GM12878 (cell line): ENCODE measurements at regions not wholly inside any gene's neighbourhood (a gene's known extent, or its start where the extent isn't known, plus 50 kb on each side); places are given as distances from the start of the nearest gene placed in this dataset.

Source experiments
- ATAC-seq: fragments of 200-7000 bp; cut with Tn5 transposase; 3 replicates; pipeline ENCODE4 v1.9.1; 2020; ENCODE audit warnings: mild to moderate bottlenecking, moderate library complexity
- BruUV-seq: library from RNA; stranded (reverse); fragments of 400-500 nt; replicated peaks from 2 replicates; lab custom pipeline; 2021; lab: Mats Ljungman, UMichigan
- CTCF ChIA-PET: fragments of 300-600 bp; sonication (Branson Sonifier 250); formaldehyde crosslinking; extraction: SDS; loops from one replicate; lab custom pipeline; 2021; ENCODE audit warnings: inconsistent platforms; lab: Yijun Ruan, JAX
- POLR2A ChIA-PET: fragments of 350-600 bp; formaldehyde crosslinking; extraction: SDS; loops from one replicate; lab custom pipeline; 2021; ENCODE audit warnings: inconsistent platforms; lab: Charles Lee
- RAD21 ChIA-PET: fragments of 300-600 bp; sonication (Branson Sonifier 250); formaldehyde crosslinking; loops from one replicate; lab custom pipeline; 2023; ENCODE audit warnings: antibody characterized with exemption; ENCODE audit not compliant: unreplicated experiment; lab: Charles Lee
- SMC1A ChIA-PET: fragments of 300-600 bp; sonication (Branson Sonifier 250); formaldehyde crosslinking; loops from one replicate; lab custom pipeline; 2023; ENCODE audit not compliant: unreplicated experiment, uncharacterized antibody; lab: Charles Lee
- DNase-seq: peaks from one replicate; pipeline ENCODE4 v3.0.0-alpha.2; 2011; ENCODE audit warnings: low read depth, low spot score
- FAIRE-seq: peaks from 3 replicates; lab custom pipeline; 2011; peaks lifted over from hg19 to GRCh38; lab: Jason Lieb, UNC
- H2AFZ ChIP-seq: 2 replicates; pipeline ENCODE4 v1.6.0; 2011; ENCODE audit warnings: low read depth, low read length, control low read depth; ENCODE audit not compliant: control insufficient read depth
- H3K27ac ChIP-seq: 2 replicates; pipeline ENCODE4 v1.5.1; 2011; ENCODE audit warnings: control low read depth; ENCODE audit not compliant: control insufficient read depth, insufficient read depth
- H3K27me3 ChIP-seq, 2 experiments: replicated peaks in 1 of 2; 2 replicates each; pipeline versions ENCODE4 v1.6.0 to v1.6.1; 2011; ENCODE audit warnings: low read length in 1 of 2; ENCODE audit not compliant: control insufficient read depth in 2 of 2, insufficient read depth in 2 of 2
- H3K36me3 ChIP-seq, 2 experiments: 2 replicates each; pipeline ENCODE4 v1.5.1; 2011; ENCODE audit warnings: low read length in 1 of 2; ENCODE audit not compliant: control insufficient read depth in 2 of 2, insufficient read depth in 2 of 2
- H3K4me1 ChIP-seq: 2 replicates; pipeline ENCODE4 v1.6.1; 2011; ENCODE audit warnings: mild to moderate bottlenecking, low read length, moderate library complexity, mixed read lengths; ENCODE audit not compliant: control insufficient read depth, insufficient read depth
- H3K4me2 ChIP-seq: 2 replicates; pipeline ENCODE4 v1.6.0; 2011; ENCODE audit warnings: control low read depth; ENCODE audit not compliant: control insufficient read depth, insufficient read depth
- H3K4me3 ChIP-seq: fragments of 200-600 bp; sonication (generic); 2 replicates; pipeline ENCODE4 v1.5.1; 2016
- H3K79me2 ChIP-seq: 2 replicates; pipeline ENCODE4 v1.6.0; 2011; ENCODE audit warnings: low read length; ENCODE audit not compliant: control insufficient read depth, insufficient read depth
- H3K9ac ChIP-seq: 2 replicates; pipeline ENCODE4 v1.8.0; 2011; ENCODE audit warnings: low read length, control low read depth, mixed read lengths; ENCODE audit not compliant: control insufficient read depth, insufficient read depth
- H3K9me3 ChIP-seq: replicated peaks from 3 replicates; pipeline ENCODE4 v1.5.1; 2011; ENCODE audit warnings: mild to moderate bottlenecking, low read length; ENCODE audit not compliant: control insufficient read depth, insufficient read depth
- H4K20me1 ChIP-seq: 2 replicates; pipeline ENCODE4 v1.6.0; 2011; ENCODE audit not compliant: control insufficient read depth, insufficient read depth
- BMI1 ChIP-seq: fragments of 450-650 bp; IDR thresholded peaks from 2 replicates; pipeline ENCODE4 v1.6.1; 2016; ENCODE audit warnings: mild to moderate bottlenecking, moderate library complexity, borderline replicate concordance
- IKZF2 ChIP-seq, 2 experiments: fragments of 450-650 bp; IDR thresholded peaks; 2 replicates each; pipeline ENCODE4 v1.6.1; 2017; ENCODE audit warnings: mild to moderate bottlenecking in 2 of 2, moderate library complexity in 2 of 2
- WGBS: methylation state at CpG from one replicate; pipeline ENCODE4 v1.1.6; 2016; ENCODE audit warnings: low lambda C conversion rate; ENCODE audit not compliant: insufficient replicate concordance, insufficient coverage; ENCODE audit errors: missing lambda C conversion rate; 5-methylcytosine and 5-hydroxymethylcytosine counted together
- in situ Hi-C: fragments of 300-500 bp; cut with MboI; formaldehyde crosslinking; loops from 9 replicates; pipeline ENCODE4 v1.14.3; 2018; ENCODE audit warnings: mixed read lengths
- intact Hi-C: fragments of 100-400 bp; cut with micrococcal nuclease; formaldehyde crosslinking; loops from one replicate; pipeline ENCODE4 v1.14.2; 2022; ENCODE audit not compliant: unreplicated experiment
- TF ChIP-seq, protein P1 (sequence below): IDR thresholded peaks from 2 replicates; pipeline ENCODE4 v1.6.1; 2011; ENCODE audit warnings: low read depth, low read length, improper control_type of control experiment, borderline replicate concordance
- TF ChIP-seq, protein P2 (sequence below): fragments of 450-650 bp; IDR thresholded peaks from 2 replicates; pipeline ENCODE4 v1.6.1; 2017; ENCODE audit warnings: mild to moderate bottlenecking, moderate library complexity

DNA sequence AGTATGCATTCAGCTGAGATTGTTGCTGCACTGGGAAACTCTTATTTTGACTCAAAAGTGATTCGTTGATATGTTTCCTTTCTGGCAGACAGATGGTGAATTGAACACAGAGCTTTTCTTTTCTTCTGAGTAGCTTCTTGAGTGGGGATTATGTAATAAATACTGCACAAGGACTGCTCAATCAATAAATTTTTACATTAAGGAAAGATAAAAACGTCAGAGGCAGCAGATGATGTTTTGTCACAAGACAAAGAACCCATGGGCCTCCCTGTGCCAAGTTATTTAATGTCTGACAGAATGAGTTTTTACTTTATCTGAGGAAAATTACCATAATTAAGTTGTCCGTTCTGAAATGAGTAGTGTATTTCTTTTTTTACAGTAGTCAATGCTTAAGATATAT lies 460.3 kb downstream of the UTRN start:
- no peak overlapping the region for H3K27ac ChIP-seq
- WGBS = 46% methylated on average over 3 of the region's 3 CpGs
- no peaks in the 10 kb centered on the region for H3K27me3 ChIP-seq
- TF ChIP-seq, protein P1, sequence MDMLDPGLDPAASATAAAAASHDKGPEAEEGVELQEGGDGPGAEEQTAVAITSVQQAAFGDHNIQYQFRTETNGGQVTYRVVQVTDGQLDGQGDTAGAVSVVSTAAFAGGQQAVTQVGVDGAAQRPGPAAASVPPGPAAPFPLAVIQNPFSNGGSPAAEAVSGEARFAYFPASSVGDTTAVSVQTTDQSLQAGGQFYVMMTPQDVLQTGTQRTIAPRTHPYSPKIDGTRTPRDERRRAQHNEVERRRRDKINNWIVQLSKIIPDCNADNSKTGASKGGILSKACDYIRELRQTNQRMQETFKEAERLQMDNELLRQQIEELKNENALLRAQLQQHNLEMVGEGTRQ = no peak
- TF ChIP-seq IKZF2 (IDR thresholded peaks at IDR 0.05) (no peak), BMI1 (no peak)
- TF ChIP-seq, protein P2, sequence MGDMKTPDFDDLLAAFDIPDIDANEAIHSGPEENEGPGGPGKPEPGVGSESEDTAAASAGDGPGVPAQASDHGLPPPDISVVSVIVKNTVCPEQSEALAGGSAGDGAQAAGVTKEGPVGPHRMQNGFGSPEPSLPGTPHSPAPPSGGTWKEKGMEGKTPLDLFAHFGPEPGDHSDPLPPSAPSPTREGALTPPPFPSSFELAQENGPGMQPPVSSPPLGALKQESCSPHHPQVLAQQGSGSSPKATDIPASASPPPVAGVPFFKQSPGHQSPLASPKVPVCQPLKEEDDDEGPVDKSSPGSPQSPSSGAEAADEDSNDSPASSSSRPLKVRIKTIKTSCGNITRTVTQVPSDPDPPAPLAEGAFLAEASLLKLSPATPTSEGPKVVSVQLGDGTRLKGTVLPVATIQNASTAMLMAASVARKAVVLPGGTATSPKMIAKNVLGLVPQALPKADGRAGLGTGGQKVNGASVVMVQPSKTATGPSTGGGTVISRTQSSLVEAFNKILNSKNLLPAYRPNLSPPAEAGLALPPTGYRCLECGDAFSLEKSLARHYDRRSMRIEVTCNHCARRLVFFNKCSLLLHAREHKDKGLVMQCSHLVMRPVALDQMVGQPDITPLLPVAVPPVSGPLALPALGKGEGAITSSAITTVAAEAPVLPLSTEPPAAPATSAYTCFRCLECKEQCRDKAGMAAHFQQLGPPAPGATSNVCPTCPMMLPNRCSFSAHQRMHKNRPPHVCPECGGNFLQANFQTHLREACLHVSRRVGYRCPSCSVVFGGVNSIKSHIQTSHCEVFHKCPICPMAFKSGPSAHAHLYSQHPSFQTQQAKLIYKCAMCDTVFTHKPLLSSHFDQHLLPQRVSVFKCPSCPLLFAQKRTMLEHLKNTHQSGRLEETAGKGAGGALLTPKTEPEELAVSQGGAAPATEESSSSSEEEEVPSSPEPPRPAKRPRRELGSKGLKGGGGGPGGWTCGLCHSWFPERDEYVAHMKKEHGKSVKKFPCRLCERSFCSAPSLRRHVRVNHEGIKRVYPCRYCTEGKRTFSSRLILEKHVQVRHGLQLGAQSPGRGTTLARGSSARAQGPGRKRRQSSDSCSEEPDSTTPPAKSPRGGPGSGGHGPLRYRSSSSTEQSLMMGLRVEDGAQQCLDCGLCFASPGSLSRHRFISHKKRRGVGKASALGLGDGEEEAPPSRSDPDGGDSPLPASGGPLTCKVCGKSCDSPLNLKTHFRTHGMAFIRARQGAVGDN = no peak
- TF ChIP-seq, all 136 proteins: peak for 0
- POLR2A ChIA-PET = interaction anchor here (0.7 kb wide), 1 partner anchor 10 kb away, joined by 3 read pairs; no protein-coding TSS in a partner anchor
- no peak for ATAC-seq
- DNase-seq = no peak
- SMC1A ChIA-PET = no interaction called here
- CTCF ChIA-PET = no interaction called here
- intact Hi-C loops = no loop called here
- no TSS peak for BruUV-seq
- RAD21 ChIA-PET = no interaction called here
- in situ Hi-C loops = no loop called here
- Histone ChIP-seq H2AFZ (no peak overlapping the region), H3K4me2 (no peak overlapping the region), H3K36me3 (no peaks in the 10 kb centered on the region), H3K79me2 (no peaks in the 10 kb centered on the region), H4K20me1 (no peaks in the 10 kb centered on the region), H3K4me1 (no peaks in the 10 kb centered on the region), H3K4me3 (no peak overlapping the region), H3K9ac (no peak overlapping the region), H3K9me3 (no peaks in the 10 kb centered on the region)
- no peak for FAIRE-seq
